ENCODE measurements at regions not wholly inside any gene's neighbourhood (a gene's known extent, or its start where the extent isn't known, plus 50 kb on each side); places are given as distances from the start of the nearest gene placed in this dataset.

DNA sequence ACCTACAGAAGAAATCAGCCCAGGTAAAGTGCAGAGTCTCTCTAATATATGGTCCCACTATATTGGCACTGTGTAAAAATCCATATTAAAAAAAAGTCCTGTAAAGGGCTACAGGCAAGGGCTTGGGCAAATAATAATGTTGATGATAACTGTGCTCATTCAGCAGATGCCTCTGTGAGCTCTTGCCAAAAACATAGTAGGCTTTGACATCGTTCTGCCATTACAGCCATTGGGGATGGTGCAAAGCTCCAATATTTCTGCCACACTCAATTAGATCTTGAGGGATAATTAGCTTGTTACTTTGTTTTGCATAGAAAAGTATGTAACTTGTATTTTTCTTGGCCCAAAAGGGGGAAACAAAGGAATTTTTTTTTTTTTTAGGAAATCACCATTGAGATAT is 645.5 kb upstream of the FAM241A start:
- no peak for ATAC-seq

DNA sequence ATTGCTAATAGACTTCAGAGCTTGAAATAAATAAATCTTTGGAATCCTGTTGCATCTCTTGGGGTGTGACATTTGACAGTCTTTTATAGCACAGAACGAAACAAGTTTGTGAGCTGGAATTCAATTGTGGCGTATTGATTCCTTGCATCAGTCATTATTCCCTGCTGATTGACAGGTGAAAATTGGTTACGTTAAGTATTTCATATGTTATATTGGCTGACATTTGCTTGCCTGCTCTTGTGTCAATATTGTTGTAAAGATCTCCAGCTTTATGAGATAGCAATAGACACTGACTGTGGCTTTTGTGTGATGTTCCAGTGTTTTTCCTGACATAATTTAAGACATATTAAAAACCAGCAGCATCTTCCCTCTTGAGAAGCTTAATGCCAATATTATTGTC is 644.4 kb upstream of the FAM241A start:
- ATAC-seq, result no peak
- DNase-seq, result no peak

More for the DNA sequence above, 645.5 kb upstream of the FAM241A start:
- no peak for DNase-seq

DNA sequence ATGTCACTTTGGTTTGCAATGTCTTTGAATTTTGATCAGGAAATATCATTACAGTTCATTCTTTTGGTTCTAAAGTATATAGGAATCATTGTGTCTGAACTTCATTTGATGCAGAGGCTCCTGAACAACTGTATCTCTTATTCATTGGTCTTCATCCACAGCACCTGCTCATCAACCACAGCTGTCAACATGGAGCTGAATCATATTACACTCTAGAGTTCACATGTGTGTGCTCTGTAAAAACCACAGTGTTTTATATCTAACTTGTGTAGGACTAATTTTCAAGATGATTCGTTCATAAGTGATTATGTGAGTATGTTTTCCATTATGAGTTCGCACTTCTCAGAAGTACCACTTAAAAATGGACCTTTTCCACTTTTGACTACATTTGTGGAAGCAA is 643.3 kb upstream of the FAM241A start:
- no peak for ATAC-seq
- DNase-seq, result no peak

- no peak for DNase-seq
- no peak for ATAC-seq
Measured at GRCh38 chr4:111502626-111503025, 642.6 kb upstream of the FAM241A start.

- DNase-seq, result no peak
- no peak for ATAC-seq
Measured at GRCh38 chr4:111506706-111507105, 638.5 kb upstream of the FAM241A start.

DNA sequence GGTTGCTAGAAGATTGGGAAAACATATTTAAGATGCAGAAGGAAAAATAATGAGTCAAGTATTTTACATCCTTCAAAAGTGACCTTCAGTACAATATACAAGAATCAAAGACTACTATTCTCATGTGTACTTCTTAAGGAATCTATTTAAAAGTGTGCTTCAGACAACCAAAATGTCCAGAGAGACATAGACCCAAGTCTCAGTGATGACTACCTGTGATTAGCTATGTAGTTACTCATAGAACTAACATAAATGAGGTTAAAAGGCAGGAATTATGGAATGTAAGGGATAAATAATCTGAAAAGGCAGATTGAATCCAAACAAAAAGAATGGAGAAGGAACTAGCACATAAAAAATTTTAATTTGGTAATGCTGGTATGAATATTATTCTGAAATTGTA is 634.7 kb upstream of the FAM241A start:
- no peak for ATAC-seq
- no peak for DNase-seq

- DNase-seq, result no peak
Measured at GRCh38 chr4:111512081-111512783, 633.0 kb upstream of the FAM241A start.

GRCh38 chr4:111519683-111520082 is 625.6 kb upstream of the FAM241A start:
- no peak for DNase-seq
- no peak for ATAC-seq

More at GRCh38 chr4:111512081-111512783, 633.0 kb upstream of the FAM241A start:
- ATAC-seq, result no peak

- ATAC-seq (no peak), DNase-seq (no peak)
Measured at GRCh38 chr4:111530446-111530845, 614.8 kb upstream of the FAM241A start.

DNA sequence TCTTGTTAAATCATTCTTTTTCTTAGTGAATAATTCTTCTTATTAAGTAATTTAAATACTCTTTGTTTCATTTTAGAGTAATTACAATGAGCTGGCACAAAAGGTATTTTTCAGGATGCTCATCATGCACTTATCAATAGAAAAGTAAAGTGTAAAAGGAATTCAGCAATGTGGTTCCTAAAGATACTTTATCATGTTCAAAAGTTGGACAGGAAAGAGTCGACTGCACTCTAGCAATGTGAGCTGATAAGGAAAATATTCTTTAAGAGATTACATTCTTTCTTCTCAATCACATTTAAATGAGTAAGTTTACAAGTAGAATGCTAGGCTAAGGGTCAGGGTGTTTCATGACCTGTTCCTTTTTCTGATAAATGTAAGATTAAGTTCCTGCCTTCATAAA is 609.5 kb upstream of the FAM241A start:
- ATAC-seq, result no peak

DNA sequence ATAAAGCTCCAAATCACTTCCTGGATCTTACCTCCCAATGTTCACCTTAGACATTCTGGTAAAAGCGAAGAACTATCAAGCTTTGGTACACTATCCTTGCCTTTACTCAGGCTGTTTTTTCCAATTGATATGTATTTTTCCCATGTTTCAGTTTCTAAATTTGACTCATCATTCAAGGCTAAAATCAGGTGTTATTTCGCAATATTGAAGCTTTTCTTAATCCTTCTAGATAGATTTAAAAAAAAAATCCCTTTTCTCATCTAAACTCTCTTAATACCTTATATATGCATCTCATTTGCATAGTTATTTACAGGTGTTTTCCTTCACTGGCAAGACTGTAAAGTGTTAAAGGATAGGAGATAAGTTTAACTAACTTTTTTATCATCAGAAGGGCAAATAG is 608.1 kb upstream of the FAM241A start:
- DNase-seq (no peak), ATAC-seq (no peak)

More for the DNA sequence above, 609.5 kb upstream of the FAM241A start:
- no peak for DNase-seq

GRCh38 chr4:111537871-111538270 is 607.4 kb upstream of the FAM241A start:
- ATAC-seq, result no peak
- no peak for DNase-seq

GRCh38 chr4:111540671-111541070 is 604.6 kb upstream of the FAM241A start:
- no peak for DNase-seq
- no peak for ATAC-seq

- no peak for DNase-seq
- ATAC-seq, result no peak
Measured at GRCh38 chr4:111542056-111542455, 603.2 kb upstream of the FAM241A start.

- no peak for ATAC-seq
- DNase-seq, result no peak
Measured at GRCh38 chr4:111546881-111547280, 598.4 kb upstream of the FAM241A start.

DNA sequence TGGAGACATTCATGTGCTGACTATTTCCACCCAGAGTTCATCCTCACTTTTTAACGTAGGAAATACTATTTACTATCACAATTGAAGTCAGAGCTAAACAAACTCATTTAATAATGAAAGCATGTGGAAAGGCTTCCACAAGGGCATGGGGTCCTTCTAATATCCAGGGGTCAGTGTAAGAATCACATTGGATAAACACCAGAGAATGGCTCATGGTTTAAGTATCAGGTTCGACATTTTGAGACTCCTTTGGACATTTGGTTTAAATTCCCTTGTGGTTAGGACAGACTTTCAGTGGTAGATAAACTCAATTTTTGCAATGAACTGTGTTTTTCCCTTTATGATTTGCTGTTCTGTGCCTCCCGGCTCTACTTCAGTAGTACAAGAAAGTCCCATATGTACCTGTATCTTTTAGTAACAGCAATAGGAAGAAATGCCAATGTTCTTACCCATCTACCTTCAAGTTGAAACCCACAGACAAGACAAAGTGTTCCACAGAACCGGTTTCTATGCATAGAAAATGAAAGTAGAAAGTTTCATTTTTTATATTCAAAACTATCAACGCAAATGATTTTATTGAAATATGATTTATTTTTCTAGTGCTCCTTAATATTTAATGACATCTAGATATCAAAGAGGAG is 589.0 kb upstream of the FAM241A start:
- DNase-seq, result no peak
- no peak for ATAC-seq

DNA sequence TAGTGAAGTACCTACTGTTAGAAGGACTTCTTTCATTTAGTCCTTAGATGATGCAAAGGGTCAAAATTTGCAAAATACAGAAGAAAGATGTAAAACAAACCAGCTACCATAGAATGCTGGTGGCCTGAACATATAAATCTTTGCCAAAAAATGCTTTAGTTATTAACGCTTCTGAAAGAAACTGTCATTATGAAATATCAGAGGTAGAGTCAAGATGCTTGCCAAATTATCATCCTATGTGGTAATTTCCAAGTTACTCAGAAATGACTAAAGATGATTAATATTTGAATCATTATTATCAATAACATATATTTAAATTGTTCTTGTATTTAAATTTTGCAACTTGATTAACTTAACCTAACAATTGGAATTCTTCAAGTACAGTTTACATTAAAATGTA is 588.4 kb upstream of the FAM241A start:
- no peak for DNase-seq
- ATAC-seq, result no peak

DNA sequence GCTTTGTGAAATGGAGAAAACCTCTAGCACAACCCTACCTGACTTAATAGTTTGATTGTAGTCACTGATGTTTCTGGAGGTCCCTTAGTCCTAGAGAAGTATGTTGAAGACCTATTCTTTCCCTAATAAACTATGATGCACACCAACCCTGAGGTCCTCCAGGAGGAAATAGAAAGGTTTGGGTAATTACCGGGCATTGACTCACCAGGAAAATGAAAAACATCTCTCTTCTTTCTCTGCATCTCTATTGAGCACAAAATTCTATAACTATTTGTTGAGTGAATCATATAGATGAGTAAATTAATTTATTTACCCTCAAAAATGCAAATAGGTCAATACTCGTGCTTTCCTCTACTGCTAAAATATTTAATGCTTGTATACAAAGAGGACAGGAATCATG is 582.4 kb upstream of the FAM241A start:
- DNase-seq, result no peak
- ATAC-seq, result no peak

GRCh38 chr4:111572470-111572869 is 572.8 kb upstream of the FAM241A start:
- no peak for DNase-seq

DNA sequence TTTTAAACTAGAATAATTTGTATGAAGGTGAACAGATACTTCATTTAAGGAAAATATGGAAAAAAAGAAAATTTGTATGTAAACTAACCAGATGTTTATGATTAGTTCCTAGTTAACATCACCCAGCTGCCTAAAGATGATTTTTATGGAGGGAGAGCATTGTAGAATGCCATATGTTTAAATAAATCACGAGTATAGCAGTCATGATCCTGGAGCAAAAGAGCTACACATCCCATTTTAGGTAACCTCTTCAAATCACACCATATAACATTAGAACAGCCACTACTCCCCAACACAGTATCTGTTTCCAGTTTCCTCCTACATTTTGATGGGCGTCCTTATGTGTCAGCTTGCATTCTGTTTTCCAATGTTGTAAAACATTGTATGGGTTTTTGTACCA is 571.9 kb upstream of the FAM241A start:
- ATAC-seq (no peak), DNase-seq (no peak)

More at GRCh38 chr4:111572470-111572869, 572.8 kb upstream of the FAM241A start:
- no peak for ATAC-seq

DNA sequence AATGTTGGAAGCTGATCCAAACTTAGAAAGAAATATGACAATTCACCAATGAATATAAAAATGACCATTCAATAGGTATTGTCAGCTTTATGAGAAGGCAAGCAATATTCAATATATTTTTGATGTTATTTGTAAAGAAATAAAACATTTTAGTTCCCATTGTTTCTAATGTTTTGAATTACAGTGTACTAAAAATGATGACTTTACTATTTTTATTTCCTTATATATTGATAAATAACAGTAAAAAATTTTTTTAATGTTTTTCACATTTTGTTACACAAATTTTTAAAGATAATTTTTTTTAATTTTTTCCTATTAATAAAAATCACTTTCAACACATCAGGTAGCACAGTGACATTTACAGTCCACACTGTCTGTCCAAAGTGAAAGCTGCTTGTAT is 565.5 kb upstream of the FAM241A start:
- no peak for ATAC-seq
- DNase-seq, result no peak

- no peak for DNase-seq
- no peak for ATAC-seq
Measured at GRCh38 chr4:111595456-111595855, 549.8 kb upstream of the FAM241A start.

DNA sequence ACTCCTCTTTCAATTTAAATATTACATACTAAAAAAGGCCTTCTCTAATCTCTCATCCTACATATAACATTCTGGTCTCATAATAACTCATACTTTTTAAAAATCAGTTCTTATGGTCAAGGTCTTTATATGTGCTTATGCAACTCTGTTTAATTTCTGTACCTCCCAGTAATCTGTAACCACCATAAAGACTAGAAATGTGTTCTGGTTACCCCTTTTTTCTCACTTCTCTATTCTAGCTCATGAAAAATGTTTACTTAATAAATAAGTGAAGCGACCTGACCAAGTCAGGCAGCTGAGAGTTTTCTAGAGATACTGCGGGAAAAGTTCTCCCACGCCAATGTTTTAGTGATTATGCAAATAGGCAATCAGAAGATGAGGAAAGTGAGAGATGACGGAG is 548.8 kb upstream of the FAM241A start:
- ATAC-seq, result no peak
- DNase-seq, result no peak

DNA sequence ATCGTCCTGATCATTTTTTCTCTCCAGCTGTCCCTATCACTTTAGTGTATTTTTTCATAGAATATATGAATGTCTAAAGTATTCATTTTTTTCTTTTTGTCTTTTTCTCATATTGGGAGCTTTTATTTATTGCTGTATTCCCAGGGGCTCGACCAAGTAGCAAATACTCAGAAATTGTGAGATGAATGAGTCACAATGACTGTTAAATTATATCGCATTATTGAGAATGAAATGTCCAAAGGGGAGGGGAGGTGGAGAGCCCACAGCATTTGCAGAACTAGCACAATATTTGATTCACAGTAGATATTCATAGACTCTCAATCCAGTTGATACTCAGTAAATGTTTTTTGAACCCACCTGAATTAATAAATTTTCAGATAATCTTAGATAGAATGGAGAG is 543.6 kb upstream of the FAM241A start:
- DNase-seq, result no peak
- no peak for ATAC-seq
